ENCODE measurements at regions not wholly inside any gene's neighbourhood (a gene's known extent, or its start where the extent isn't known, plus 50 kb on each side); places are given as distances from the start of the nearest gene placed in this dataset.

DNA sequence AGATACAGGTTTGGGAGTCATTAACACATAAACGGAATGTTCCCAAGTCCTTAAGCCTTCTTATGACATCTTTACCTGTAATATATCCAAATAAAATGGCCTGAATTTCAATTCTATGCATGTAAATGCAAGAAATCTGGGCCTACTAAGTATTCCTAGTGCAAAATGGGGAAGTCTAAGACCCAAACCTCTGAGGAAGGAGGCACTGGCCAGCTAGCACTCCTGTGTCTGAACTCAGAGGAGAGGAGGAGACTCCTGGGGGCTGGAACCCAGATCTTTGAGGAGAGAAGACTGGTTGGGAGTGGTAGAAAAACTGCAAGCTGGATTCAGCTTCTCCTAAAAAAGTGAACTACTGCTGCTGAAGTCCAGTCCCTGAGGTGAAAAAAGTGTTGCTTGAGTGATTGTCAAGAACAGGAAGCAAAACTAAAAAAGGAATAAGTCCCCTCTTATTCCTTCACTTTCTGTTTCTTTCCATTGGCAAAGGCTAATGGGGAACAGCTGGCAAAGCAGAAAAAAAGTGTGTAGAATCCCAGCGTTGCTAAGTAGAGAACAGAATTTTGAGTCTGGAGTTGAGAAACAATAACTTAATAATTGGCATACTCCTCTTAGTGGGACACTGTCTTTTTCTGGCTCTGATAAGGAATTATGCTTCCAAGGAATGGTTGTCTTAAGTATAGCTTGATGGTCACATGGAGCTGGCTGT lies 54.8 kb upstream of the ATP2C1 start:
- peak overlapping the region; percentile 36; the same call in 1 of the 2 replicates for H3K4me2 ChIP-seq (ENCODE audit: control insufficient read depth, insufficient read depth)
- CTCF ChIA-PET, result interaction anchor here (0.6 to 2.8 kb wide), 5 partner anchors 11 to 645 kb away, joined by 3 to 10 read pairs (median 4); no protein-coding TSS in a partner anchor
- POLR2A ChIA-PET, result interaction anchor here (0.6 to 3.5 kb wide), 5 partner anchors 8 to 87 kb away, joined by 3 to 22 read pairs (median 6); no protein-coding TSS in a partner anchor
- in situ Hi-C loops (cut with MboI), result no loop called here
- RAD21 ChIA-PET (ENCODE audit: unreplicated experiment), result interaction anchor here (0.7 to 4.1 kb wide), 7 partner anchors 11 to 59 kb away, joined by 3 to 41 read pairs (median 4); no protein-coding TSS in a partner anchor
- TF ChIP-seq TCF12 (IDR thresholded peaks at IDR 0.05; ENCODE audit: low read depth, low read length) (no peak), SMARCA5 (IDR thresholded peaks at IDR 0.05) (no peak), IRF4 (IDR thresholded peaks at IDR 0.05; ENCODE audit: low read depth, low read length) (no peak), IKZF1 (conservative IDR thresholded peaks at IDR 0.05) (peak; percentile 50; the same call in 1 of the 2 replicates), EZH2 (IDR thresholded peaks at IDR 0.05; ENCODE audit: borderline replicate concordance, control insufficient read depth, low read depth, low read length) (no peak), IKZF2 (IDR thresholded peaks at IDR 0.05) (peak; percentile 56 to 72), EED (IDR thresholded peaks at IDR 0.05; ENCODE audit: low read depth) (peak; percentile 79), FOXM1 (IDR thresholded peaks at IDR 0.05; ENCODE audit: low read depth, low read length) (no peak), RELB (IDR thresholded peaks at IDR 0.05; ENCODE audit: low read depth) (0 out of 2 replicates have a peak, but pooled peaks have one; percentile 51)
- H3K9me3 ChIP-seq (replicated peaks; ENCODE audit: control insufficient read depth, insufficient read depth, low read length), result no peaks in the 10 kb centered on the region
- no peak overlapping the region for H3K9ac ChIP-seq (ENCODE audit: control insufficient read depth, insufficient read depth, low read length)
- H3K4me3 ChIP-seq, result no peak overlapping the region
- WGBS (ENCODE audit: insufficient coverage, insufficient replicate concordance, low lambda C conversion rate, missing lambda C conversion rate), result 73% methylated on average over 2 of the region's 2 CpGs
- peaks cover 12% of the 10 kb centered on the region for H3K4me1 ChIP-seq (ENCODE audit: control insufficient read depth, insufficient read depth, low read length)
- H3K79me2 ChIP-seq (ENCODE audit: control insufficient read depth, insufficient read depth, low read length), result no peaks in the 10 kb centered on the region
- no peaks in the 10 kb centered on the region for H3K27me3 ChIP-seq (replicated peaks in 1 of 2; ENCODE audit: control insufficient read depth in 2 of 2, insufficient read depth in 2 of 2, low read length in 1 of 2)
- SMC1A ChIA-PET (ENCODE audit: uncharacterized antibody, unreplicated experiment), result interaction anchor here (0.8 to 5.0 kb wide), 7 partner anchors 8 to 94 kb away, joined by 3 to 71 read pairs (median 4); no protein-coding TSS in a partner anchor
- H2AFZ ChIP-seq (ENCODE audit: control insufficient read depth, low read depth, low read length), result peak overlapping the region; percentile 12
- peak overlapping the region; percentile 13; the same call in 1 of the 2 replicates for H3K27ac ChIP-seq (ENCODE audit: control insufficient read depth, insufficient read depth)
- ATAC-seq (peak; percentile 22), FAIRE-seq (no peak), DNase-seq (ENCODE audit: low read depth, low spot score) (no peak)
- BruUV-seq (replicated peaks), result no TSS peak
- no peaks in the 10 kb centered on the region for H3K36me3 ChIP-seq (ENCODE audit: control insufficient read depth in 2 of 2, insufficient read depth in 2 of 2, low read length in 1 of 2)
- intact Hi-C loops (cut with micrococcal nuclease; ENCODE audit: unreplicated experiment), result no loop called here
- H4K20me1 ChIP-seq (ENCODE audit: control insufficient read depth, insufficient read depth), result no peaks in the 10 kb centered on the region

Data from GM12878 (cell line).